CD4-positive, alpha-beta T cell treated with Interleukin-2 at 100 ng/mL for 4 hours (primary cell): ENCODE measurements at regions not wholly inside any gene's neighbourhood (a gene's known extent, or its start where the extent isn't known, plus 50 kb on each side); places are given as distances from the start of the nearest gene placed in this dataset.

Source experiments
- DNase-seq: peaks from one replicate; pipeline ENCODE4 v3.0.0-alpha.2; 2020; ENCODE audit warnings: low spot score

DNA sequence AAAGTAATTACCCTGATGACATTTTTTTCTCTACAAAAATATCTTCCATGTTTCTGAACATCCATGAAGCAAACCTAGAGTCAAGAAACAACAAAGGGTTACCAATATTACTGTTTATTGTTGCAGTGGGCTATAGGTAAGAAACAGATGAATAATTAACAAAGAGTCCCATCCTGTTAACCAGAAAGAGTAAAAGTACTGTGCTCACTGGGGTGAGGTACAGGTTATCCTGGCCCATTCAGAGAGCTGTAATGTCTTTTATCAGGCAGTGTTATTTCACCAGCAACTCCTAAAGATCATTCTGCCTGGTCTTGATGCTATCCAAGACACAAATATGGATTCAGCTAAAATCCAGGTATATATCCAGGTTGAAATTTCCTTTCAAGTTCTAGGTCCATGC is 754.9 kb downstream of the SATB2 start:
- DNase-seq = no peak

DNA sequence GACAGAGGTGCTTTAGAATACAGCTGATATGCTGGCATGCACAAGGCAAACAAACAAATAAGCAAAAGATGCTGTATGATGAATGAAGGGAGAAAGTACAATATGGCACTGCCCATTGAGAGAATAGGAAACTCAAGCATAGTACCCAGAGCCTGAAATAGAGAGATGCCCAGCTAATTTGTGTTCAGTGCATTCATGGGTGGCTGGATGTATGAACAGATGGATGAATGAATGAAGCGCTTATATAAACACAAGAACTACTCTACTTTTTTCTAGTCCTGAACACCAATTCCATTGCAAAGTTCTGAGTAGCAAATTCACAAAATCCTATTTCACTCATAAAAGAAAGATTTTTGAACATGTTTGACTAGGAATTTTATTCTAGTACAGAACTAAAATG is 756.3 kb downstream of the SATB2 start:
- no peak for DNase-seq

DNA sequence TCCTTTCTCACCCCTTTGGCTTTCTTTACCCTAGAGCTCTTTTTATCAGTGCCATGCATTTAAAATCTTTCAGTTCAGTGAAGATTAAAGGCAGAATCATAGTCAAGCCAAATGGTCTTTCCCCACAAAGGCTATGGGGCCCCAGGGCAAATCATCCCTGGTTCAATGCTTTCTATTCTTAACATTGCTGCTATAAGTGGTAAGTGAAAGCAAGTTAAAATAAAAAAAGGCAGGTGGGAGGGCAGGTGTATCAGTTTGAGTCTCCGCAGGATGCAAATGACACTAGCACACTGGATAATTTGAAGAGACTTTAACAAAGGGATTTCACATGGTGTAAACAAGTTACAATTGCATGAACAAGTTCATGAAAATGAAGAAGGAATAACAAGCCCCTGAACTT is 757.4 kb downstream of the SATB2 start:
- DNase-seq = no peak

DNA sequence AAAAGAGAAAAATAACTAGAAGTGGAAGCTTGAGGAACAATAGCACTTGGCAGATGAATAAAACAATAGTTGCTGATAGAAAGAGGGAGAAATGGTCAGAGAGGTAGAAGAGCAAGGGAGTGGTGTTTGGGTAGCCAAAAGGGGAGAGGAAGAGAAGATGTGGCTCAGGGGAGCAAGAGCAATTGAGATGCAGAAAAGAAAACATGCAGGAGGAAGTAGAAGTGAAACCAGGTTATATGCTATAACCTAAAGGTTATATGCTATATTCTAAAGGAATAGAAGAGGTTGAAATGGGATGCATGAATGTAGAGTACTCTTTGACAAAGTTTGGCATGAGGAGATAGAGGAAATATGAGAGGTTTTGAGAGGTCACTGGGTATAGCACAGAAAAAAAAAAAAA is 759.5 kb downstream of the SATB2 start:
- DNase-seq = no peak

DNA sequence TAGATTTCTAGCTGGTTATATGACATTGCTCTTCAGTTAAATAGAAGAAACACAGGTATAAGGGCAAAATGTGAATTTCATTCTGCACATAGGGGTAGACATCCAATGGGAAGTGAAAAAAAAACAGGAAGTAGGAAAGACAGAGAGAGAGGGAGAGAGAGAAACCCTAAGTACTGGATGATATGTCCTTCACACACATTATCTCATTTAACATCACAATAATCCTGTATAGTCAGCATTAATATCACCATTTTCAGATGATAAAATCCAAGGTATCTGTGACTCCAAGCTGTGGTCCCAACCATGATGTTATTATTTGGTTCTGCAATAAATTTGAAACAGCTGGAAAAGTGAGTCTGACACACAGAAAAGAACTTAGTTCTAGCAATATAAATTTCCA is 759.9 kb downstream of the SATB2 start:
- no peak for DNase-seq

DNA sequence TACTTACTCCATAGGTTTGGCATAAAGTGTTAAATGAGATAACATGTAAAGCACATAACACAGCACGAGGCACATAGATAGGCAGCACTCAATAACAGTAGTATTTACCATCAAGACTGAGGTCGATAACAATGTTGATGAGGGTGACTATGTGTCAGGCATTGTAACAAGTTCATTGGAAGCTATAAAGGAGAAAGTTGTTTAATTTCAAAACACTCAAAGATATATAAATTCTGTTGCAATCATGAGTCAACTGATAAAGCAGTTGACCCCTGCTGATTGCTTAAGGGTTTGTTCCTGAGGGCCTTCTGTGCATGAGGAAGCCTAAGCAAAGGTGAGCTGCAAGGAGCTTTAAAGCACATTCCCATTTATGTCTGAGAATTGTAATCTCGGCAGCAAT is 760.5 kb downstream of the SATB2 start:
- no peak for DNase-seq

DNA sequence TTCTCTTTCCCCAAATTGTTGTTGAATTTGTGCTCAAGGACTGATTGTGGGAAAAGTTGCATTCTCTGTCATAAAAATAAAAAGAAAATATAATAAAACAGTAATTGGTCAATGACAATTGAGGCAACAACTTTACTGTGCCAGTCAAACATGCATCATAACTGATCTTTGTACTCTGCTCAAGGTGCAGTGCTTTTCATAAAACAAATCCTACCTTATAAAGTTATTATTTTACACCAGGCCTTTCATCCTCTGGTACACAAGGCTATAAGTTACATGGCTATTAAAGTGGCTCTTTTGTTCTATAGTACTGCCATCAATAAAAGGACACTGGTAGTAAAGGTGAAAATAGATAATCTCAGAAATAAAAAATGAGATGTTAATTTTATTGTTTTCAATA is 761.9 kb downstream of the SATB2 start:
- no peak for DNase-seq

DNA sequence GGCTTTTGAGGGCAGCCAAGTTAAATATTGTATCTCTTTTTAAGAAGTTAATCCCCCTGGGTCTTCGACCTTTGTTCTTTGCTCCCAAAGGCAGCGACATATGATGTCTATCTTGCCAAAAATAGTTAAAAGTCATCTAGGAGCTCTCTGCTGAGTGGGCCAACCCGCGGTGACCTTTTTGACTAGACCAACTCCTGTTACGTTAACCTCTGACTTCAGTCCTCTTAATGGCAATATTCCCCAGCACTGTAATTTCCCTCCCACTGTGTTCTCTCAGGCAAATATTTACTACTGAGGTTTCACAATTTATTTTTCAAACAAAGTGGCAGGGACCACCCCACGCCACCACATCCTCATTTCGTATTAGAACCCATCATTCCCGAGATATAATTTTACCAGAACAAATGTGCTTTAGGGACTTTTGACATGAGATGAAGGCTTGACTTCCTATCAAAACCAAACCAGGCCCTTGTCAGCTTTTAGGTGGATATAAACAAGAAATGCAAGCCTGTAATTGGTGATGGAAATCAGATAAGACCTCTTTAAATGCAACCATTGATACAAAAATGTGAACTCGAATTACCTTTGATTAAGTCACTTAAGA is 764.7 kb downstream of the SATB2 start:
- no peak for DNase-seq

DNA sequence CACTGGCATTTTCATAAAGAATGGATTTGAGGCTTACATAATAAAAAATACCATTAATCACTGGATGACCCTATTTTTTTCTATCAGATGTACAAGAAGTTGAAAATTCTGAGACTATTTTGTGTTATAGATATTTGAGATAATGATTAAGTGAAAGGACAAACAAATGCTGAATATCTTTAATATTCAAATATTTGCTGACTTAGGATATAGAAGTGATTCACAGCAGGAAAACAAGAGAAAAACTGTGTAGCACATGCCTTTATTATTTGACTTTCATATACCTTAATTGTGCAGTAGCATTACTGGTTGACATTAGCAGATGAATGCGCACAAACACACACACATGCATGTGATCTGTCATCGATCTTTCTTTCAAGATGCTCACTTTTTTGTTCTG is 766.5 kb downstream of the SATB2 start:
- no peak for DNase-seq

DNA sequence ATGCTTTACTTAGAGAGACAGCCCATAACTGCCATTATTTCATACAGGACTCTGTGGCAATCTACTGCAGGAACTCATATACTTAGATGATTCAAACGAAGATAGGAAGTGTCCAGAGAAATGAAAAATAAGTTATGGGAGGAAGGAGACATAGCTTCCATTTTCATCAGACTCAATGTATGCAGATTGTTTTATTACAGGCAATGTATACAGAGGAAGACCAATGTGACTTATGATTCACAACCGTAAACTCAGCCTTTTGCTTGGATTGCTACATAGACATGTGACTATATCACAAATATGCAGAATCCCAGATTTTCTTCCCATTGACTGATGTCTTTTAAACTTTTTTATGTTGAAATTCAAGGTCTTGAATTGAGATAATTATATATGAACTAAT is 793.4 kb downstream of the SATB2 start:
- DNase-seq = no peak

DNA sequence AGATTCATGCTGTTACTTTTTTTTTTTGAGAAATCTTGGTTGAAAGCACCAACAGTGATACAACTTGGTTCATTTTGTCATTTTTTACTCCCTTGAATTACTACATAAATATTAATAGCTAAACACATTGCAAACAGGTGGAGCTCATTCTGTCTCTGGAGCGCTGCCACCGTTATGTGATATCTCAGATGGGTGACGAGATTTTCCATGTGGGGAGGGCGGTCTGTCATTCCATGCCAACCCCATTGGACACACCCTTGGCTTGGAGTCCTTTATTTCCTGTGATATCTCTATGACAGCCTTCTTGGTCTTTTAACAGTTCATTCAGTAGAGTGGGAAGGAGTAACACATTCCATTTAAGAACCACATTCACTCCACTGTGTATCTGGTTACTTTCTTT is 794.8 kb downstream of the SATB2 start:
- no peak for DNase-seq

DNA sequence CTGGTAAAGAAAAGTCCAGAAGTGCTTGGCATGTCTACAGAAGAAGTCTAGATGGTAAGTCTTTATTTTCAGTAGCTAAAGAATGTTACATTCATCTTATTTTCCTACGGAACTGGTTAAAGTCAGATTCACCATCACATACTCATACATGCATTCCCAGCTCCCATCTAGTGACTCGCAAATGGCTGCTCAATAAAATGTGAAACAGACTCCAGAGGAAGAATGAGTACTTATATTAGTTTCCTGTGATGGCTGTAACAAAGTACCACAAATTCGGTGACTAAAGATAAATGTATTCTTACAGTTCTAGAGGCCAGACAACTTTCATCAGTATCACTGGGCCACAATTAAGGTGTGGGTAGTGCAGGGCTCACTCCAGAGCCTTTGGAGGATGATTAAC is 797.2 kb downstream of the SATB2 start:
- no peak for DNase-seq

DNA sequence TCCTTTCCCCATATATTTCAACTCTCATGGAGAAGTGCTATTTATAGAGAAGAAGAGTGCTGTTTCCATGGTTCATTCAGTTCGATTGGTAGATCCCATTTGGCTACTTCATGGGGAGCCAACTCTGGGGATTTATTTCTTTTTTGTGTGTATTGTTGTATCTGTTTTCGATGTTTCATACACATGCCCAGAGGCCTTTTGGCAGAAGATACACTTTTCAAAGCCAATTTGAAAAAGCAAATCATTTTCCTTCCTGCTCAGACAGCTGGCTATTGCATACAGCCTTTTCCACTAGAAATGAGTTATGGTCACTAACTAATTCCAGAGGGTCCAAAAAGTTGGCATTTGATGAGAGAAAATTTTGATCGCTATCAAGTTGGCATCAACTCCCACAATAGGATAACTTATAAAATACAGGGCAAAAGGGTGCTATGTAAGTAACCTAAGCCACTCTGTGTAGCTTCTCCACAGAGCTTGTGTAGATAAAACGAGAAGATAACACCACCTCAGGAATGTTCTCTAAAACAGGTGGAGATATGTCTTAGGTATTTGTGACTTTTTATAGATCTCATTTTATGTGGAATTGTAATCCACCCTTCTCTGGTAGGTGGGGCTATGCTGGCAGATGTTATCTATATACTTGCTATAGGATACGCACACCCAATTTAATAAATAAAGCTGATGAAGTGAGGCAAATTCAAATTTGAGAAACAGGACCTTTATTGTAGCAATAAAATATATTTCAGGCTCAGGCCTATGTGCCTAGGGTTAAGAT is 798.5 kb downstream of the SATB2 start:
- no peak for DNase-seq

DNA sequence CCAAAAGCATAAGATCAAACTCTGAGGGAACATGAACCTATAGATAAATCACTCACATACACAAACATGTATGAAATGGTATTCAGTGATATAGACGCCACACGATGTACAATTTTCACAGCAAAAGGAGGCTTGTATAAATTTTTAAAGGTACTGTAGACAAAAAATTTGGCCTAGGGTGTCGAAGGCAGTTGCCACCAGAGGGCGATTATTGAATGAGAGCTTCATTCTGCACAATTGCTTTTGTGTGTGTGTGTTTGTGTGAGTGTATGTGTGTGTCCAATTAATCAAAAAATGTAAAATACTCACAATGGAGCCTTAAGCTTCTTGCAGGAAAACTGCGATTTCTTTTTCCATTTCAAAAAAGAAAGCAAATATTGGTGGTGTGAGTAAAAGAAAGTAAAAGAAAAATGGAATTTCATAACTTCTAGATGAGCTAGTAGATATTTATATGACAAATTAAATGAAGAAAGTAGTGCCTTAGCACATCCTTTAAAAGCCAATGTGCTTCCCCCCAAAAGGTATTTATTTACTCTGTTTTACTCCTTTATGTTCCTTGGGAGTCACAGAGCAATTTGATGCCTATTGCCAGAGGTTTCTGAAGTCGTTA is 800.1 kb downstream of the SATB2 start:
- no peak for DNase-seq

DNA sequence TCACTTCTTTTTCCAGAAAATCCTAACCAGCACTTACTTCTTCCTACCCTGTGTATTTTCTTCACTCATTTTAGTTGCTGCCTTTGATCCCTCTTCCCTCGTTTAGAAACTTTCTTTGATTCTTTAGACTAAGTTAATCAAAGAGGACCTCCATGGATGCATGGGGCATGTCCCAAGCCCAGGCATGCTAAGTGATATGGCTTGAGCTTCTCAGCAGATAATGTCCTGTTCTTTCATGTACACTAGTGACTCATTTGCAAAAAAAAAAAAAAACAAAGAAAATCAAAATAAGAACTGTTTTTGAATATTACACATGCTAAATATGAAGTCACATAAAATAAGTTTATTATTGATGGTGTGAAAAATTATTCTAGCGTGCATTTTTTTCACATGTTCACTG is 800.9 kb downstream of the SATB2 start:
- DNase-seq = no peak

DNA sequence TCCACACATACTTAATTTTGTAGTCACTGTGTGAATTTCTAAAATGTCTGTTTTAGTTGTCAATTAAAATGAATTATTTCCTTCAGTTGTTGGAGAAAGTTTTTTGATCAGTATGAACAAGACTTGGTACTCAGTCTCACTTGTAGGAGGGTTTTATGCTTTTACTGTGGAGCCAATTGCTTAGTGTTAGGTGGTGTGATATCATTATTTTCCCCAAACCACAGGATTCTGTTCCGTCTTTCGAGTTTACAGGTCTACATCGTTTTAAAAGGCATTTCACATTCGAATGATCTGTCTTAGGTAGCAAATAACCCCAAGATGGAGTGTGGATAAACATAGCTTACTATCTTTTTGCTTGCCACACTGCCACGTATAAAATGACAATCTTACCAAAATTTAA is 803.1 kb downstream of the SATB2 start:
- DNase-seq = no peak

DNA sequence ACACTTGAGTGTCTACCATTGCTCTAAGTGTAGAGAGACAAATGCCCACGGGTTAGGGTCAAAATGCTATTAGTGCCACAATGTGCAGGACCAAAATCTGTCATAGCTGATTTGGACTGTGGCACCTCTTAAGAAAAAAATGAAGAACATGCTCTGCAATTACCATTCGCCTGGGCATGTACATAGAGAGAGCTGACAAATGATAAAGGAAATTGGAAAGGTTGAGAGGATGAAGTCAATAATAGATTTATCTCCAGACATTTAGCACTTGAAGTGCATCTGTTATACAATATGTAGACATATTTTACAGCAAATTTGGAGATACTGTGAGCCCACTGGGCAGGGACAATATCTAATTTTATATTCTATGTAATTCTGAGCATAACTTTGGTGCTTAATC is 804.4 kb downstream of the SATB2 start:
- DNase-seq = no peak

DNA sequence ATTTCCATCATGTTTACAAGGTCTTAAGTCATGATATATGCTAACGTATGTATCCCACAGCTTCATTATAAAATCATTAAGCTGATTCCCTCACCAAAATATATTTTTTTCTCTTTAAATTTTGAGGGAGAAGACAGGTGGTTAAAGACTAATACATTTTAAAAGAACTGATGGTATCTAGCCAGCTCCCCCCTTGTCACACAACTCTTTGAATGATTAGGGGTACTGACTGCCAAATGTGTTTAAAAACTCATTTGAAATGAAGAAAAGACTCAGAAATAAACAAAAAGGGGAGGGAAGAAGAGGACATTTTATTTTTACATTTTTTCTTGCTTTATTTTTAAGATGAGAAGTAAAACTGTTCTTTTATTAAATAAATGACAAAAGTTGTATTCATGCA is 805.3 kb downstream of the SATB2 start:
- no peak for DNase-seq

DNA sequence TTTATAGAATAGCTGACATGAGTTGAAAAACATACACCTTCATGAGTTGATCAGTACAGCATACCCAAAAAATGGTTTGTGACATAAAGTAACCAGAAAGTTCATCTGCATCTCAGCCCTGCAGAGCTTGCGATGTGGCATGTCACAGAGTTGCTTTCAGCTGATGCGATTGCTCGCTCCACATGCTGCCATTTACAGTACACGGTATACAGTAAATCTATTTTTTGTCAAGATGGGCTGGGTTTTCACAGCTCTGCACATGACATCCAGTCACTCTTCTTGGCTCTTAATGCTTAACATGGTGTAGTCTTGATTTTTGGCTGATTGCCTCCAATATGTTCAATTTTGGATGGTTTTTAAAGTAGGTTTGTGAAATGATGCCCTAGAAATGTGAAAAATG is 811.9 kb downstream of the SATB2 start:
- DNase-seq = no peak

DNA sequence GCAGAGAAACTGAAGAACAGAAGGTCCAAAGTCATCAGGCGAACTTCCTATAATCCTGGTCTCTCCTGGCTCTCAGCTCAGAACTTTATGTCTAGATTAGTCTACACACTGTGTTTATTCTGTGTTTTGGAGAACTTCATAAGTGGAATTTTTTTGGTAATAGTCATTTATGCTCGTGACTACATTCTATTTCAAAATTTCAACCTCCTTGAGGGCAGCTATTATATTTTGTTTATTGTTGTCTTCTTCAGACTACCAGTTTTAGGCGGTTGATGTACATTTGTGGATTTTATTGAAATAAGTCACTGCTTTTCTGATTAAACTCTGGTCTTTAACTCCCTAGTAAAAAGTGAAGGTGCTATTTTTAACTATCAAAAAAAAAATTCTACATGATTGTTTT is 816.6 kb downstream of the SATB2 start:
- DNase-seq = no peak

DNA sequence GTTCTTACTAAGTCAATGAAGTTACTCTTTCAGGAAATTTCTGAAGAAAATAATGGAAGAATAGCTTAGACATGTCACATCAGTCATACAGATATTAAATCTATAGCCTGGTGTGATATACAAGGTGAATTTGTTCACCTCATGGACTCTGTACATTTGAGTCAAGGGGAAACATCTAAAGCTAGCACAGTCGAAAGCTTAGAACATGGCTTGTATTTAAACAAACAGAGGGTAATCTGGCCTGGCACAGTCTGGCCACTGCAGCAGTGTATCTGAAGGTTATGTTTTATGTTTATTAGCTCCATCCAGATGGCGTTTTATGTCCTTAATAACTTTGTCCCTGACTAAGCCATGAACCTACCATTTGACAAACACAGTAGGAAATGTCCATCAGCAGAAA is 817.3 kb downstream of the SATB2 start:
- DNase-seq = no peak

DNA sequence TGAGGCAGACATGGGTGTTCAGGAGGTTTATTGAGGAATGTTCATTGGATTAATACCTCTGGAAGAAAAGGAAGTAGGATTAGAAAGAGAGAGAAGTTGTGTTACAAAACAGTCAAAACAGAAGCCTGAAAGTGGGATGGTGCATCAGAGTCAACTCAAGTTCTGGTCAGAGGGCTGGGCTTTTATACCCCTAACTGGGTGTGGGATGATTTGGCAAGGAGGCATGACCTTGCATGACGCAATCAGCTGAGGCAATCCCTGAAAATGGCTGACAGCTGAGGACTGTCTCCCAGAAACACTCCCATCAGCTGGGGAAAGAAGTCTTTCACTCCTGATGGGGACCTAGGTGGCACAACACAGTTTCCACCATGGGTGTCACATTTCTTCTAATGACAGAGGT is 818.2 kb downstream of the SATB2 start:
- DNase-seq = no peak

DNA sequence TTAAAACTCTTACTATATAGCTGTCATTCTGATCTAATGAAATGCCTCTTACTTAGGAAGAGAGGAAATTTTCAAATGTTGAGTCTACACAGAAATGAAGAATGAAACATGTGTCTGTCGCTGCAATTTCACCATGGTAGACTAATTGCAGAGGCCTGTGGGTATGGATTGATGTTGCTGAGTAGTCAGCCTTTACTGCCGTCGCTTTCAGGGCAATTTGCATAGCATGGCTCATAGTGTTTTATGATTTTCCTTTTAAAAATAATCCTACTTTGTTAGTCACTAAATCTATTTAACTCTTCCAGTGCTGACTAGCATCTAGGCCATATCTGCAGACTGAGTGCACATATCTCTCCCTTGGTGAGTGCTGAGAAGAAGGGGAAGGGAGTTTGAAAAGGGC is 819.2 kb downstream of the SATB2 start:
- no peak for DNase-seq

DNA sequence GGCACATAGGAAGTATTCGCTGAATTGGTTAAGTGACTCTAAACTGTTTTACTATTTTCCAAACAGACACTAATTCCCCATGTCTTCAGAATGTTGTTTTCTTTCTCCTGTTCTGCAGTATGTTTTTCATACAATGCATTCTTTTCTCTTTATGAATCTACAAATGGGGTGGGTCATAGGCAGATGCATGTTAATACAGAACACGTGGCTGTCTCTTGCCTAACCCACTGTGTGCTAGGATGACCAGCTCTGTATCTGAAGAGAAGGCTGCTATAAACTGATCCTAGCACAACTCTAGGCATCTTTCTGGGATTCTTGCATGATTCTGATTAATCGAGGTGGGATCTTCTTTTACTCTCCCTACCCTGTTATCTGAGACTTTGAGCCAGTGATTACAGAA is 826.0 kb downstream of the PLCL1 start:
- DNase-seq = no peak
